ENCODE measurements at regions not wholly inside any gene's neighbourhood (a gene's known extent, or its start where the extent isn't known, plus 50 kb on each side); places are given as distances from the start of the nearest gene placed in this dataset.

DNA sequence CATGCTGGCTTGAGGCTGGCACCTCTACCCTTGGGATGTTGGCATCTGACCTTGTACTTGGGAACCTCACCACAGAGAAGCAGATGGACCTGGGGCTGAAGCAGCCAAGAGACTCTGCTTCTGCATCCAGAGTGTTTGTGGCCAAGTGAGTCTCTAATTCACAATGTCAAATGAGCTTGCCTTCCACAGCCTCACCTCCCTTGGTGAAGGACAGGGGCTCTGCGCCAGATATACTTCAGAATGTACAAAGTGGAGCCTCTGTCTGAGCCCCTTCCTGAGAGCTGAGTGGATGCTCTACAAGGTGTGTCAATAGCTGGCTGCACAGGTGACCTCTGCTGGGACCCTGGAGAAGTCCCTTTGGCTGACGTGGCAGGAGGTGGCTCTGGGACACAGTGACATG, 508.9 kb downstream of the CDH26 start:
- no peak for DNase-seq (ENCODE audit: low read depth)
- TF ChIP-seq, protein P1, sequence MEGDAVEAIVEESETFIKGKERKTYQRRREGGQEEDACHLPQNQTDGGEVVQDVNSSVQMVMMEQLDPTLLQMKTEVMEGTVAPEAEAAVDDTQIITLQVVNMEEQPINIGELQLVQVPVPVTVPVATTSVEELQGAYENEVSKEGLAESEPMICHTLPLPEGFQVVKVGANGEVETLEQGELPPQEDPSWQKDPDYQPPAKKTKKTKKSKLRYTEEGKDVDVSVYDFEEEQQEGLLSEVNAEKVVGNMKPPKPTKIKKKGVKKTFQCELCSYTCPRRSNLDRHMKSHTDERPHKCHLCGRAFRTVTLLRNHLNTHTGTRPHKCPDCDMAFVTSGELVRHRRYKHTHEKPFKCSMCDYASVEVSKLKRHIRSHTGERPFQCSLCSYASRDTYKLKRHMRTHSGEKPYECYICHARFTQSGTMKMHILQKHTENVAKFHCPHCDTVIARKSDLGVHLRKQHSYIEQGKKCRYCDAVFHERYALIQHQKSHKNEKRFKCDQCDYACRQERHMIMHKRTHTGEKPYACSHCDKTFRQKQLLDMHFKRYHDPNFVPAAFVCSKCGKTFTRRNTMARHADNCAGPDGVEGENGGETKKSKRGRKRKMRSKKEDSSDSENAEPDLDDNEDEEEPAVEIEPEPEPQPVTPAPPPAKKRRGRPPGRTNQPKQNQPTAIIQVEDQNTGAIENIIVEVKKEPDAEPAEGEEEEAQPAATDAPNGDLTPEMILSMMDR (IDR thresholded peaks at IDR 0.05; ENCODE audit: control insufficient read depth, extremely low read depth, insufficient read depth), result no peak
- no peak overlapping the region for H3K4me3 ChIP-seq (ENCODE audit: low read depth, low read length)

DNA sequence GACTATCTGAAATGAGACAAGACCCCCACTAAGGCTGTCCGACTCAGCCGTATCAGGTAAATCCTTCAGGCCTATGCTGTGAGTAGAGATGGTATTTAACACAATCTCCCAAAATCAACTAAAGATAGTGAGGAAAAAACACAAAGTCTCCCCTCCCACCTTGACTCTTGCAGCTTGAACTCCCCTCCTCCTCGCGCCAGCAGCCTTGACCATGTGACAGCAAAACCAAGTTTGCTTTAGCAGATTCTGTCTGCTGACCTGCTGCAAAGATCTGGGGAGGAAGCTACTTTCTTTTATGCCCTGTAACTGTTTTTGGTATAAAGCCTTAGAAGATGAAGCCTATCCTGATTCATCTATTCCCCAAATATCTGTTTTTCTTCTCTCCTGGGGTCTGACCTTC, 509.5 kb downstream of the CDH26 start:
- DNase-seq (ENCODE audit: low read depth), result no peak
- no peak overlapping the region for H3K4me3 ChIP-seq (ENCODE audit: low read depth, low read length)

DNA sequence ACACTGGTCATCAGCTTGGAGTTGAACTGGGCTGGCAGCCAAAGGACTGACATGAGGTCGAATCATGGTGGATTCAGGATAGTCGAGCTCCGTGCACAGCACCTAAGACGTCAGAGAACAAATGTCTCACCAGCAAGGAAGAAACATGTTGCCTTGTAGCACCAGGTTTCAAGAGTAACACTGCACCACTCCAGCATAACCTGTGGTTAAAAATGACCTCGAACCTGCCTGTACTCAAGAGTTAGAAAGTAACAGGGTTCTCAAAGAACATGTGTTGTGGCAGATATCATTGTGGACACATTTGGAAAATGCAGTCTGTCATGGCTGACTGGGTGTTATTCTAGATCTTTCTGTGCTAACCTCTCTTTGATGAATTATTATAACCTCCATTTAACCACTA, 511.6 kb downstream of the CDH26 start:
- DNase-seq (ENCODE audit: low read depth), result no peak
- TF ChIP-seq, protein P1 (IDR thresholded peaks at IDR 0.05; ENCODE audit: control insufficient read depth, extremely low read depth, insufficient read depth), result no peak
- no peak overlapping the region for H3K4me3 ChIP-seq (ENCODE audit: low read depth, low read length)

More for the DNA sequence above, 509.5 kb downstream of the CDH26 start:
- TF ChIP-seq, protein P1 (IDR thresholded peaks at IDR 0.05; ENCODE audit: control insufficient read depth, extremely low read depth, insufficient read depth), result no peak

DNA sequence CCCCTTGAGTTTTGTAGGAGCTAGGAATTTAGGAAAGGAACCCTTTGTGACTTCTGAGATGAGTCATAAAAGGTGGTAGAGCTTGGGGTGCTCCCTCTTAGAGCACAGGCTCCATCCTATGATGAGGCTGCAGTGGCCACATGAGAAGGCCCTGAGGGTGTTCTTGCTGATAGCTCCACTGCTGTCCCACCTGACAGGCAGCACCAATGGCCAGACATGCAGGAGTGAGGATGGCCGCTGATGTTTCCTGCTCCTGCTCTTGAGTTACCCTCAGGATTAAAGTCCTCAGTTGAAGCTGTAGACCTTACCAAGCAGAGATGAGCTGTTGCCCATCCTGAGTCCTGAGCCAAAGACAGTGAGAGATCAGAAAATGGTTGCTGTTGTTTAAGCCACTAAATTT, 512.1 kb downstream of the CDH26 start:
- H3K4me3 ChIP-seq (ENCODE audit: low read depth, low read length), result no peak overlapping the region
- no peak for DNase-seq (ENCODE audit: low read depth)
- TF ChIP-seq, protein P1 (IDR thresholded peaks at IDR 0.05; ENCODE audit: control insufficient read depth, extremely low read depth, insufficient read depth), result no peak

DNA sequence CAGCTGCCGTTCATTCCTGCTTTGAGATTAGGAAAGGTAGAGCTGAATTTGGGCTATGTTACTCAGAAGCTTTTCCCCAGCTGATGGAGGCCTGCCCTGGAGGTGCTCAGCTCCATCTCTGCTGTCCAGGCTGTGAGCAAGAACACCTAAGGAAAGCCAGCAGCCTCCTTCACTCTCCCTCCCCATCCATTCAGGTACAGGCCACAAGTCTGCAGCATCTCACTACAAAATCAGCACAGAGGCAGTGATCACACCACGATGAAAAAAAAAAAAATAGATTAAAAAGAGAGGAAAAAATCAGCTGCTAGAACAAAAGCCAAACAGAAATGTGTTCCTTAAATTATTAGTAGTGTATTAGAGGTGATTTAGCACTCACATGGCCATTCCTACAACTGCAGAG, 515.0 kb downstream of the CDH26 start:
- TF ChIP-seq, protein P1 (IDR thresholded peaks at IDR 0.05; ENCODE audit: control insufficient read depth, extremely low read depth, insufficient read depth), result no peak
- DNase-seq (ENCODE audit: low read depth), result no peak
- no peak overlapping the region for H3K4me3 ChIP-seq (ENCODE audit: low read depth, low read length)

DNA sequence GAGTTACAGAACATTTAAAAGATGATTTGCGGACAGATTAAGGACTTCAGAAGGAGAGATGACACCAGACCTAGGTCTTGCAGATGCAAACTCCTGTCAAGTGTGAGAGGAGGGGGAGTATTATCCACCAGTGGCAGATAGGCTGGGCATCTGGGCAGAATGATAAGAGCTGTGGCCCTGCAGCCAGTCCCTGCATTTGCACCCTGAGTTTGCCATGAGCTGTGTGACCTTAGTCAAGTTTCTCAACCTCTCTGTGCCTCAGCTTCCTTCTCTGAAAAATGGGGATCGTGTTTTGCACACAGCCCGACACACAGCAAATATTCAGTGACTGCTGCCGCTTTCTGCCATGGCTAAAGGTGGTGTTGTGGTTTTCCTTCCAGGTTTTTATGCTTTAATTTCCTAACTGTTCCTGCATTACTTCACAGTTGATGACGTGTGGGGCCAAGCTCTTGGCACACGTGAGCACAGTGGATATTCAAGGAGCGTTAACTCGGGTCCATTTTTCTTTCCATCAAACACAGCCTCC, 516.2 kb downstream of the CDH26 start:
- no peak for DNase-seq (ENCODE audit: low read depth)
- no peak overlapping the region for H3K4me3 ChIP-seq (ENCODE audit: low read depth, low read length)
- TF ChIP-seq, protein P1 (IDR thresholded peaks at IDR 0.05; ENCODE audit: control insufficient read depth, extremely low read depth, insufficient read depth), result no peak

DNA sequence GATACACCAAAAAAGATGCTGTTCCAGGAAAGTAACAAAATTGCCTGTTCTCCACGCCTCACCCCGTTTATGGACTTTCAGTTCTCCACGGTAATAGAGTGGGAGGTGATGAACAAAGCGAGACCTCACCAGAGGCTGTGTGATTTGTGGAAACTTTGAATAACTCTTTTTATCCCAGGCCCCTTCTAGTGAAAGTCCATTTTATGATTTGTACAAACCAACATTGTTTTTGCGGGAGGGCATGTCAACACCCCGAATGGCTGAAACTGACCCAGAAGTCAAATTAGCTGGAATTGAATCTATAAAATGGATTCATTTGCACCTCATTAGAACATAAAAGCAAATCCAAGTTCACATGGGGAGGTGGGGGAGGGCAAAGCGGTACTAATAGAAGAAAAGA, 517.8 kb downstream of the CDH26 start:
- H3K4me3 ChIP-seq (ENCODE audit: low read depth, low read length), result no peak overlapping the region
- DNase-seq (ENCODE audit: low read depth), result no peak
- TF ChIP-seq, protein P1 (IDR thresholded peaks at IDR 0.05; ENCODE audit: control insufficient read depth, extremely low read depth, insufficient read depth), result no peak
